ENCODE measurements at regions not wholly inside any gene's neighbourhood (a gene's known extent, or its start where the extent isn't known, plus 50 kb on each side); places are given as distances from the start of the nearest gene placed in this dataset.

DNA sequence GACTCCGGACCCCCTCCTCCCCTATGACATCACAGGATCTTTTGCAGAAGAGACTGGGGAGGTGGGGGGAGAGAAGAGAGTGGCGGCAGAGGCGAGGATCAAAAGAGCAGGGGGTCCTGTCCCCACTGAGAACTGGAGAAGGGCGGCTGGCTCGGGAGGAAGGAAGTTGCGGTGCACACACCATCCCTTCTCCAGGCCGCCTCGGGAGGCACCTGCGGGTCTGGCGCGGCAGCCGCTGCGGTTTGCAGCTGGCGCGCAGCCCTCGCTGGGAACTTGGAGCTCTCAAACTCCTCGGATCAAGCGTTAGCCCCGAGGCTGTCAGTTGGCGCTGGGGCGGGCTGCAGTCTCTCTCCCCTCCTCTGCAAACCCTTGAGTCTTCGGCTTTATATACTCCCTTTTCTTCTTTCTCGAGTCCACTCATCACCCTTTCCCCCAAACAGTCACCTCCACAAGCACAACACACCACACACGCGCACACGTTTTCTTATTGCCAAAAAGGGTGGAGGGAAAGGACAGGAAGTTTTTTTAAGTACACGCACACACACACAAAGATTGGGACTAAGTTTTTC lies 180.7 kb downstream of the TBXT start (continued):
- TF ChIP-seq, protein P1, sequence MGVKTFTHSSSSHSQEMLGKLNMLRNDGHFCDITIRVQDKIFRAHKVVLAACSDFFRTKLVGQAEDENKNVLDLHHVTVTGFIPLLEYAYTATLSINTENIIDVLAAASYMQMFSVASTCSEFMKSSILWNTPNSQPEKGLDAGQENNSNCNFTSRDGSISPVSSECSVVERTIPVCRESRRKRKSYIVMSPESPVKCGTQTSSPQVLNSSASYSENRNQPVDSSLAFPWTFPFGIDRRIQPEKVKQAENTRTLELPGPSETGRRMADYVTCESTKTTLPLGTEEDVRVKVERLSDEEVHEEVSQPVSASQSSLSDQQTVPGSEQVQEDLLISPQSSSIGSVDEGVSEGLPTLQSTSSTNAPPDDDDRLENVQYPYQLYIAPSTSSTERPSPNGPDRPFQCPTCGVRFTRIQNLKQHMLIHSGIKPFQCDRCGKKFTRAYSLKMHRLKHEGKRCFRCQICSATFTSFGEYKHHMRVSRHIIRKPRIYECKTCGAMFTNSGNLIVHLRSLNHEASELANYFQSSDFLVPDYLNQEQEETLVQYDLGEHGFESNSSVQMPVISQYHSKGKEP (tag by site-specific recombination; IDR thresholded peaks at IDR 0.05), result peak; percentile 7; the same call in 1 of the 2 replicates
- no peak for TF ChIP-seq ZNF184 (tag by site-specific recombination; IDR thresholded peaks at IDR 0.05)
- no peak for TF ChIP-seq ZNF292 (tag by site-specific recombination; IDR thresholded peaks at IDR 0.05; ENCODE audit: borderline replicate concordance, low read depth)
- no peak for TF ChIP-seq ZNF221 (tag by site-specific recombination; IDR thresholded peaks at IDR 0.05; ENCODE audit: borderline replicate concordance)
- peak; percentile 86 for TF ChIP-seq ZNF629 (tag by site-specific recombination; IDR thresholded peaks at IDR 0.05)
- peak; percentile 58 for TF ChIP-seq ZEB2 (tag by site-specific recombination; IDR thresholded peaks at IDR 0.05)
- peak; percentile 92 for TF ChIP-seq WT1 (tag by site-specific recombination; IDR thresholded peaks at IDR 0.05)
- TF ChIP-seq ZNF133 (tag by site-specific recombination; IDR thresholded peaks at IDR 0.05), result no peak
- TF ChIP-seq ZFP41 (tag by site-specific recombination; IDR thresholded peaks at IDR 0.05; ENCODE audit: borderline replicate concordance), result no peak
- TF ChIP-seq ZNF473 (tag by site-specific recombination; IDR thresholded peaks at IDR 0.05), result no peak
- TF ChIP-seq, protein P2, sequence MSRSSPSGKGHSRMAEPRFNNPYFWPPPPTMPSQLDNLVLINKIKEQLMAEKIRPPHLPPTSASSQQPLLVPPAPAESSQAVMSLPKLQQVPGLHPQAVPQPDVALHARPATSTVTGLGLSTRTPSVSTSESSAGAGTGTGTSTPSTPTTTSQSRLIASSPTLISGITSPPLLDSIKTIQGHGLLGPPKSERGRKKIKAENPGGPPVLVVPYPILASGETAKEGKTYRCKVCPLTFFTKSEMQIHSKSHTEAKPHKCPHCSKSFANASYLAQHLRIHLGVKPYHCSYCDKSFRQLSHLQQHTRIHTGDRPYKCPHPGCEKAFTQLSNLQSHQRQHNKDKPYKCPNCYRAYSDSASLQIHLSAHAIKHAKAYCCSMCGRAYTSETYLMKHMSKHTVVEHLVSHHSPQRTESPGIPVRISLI (tag by site-specific recombination; IDR thresholded peaks at IDR 0.05), result no peak; the same call in 1 of the 2 replicates
- TF ChIP-seq GLI2 (tag by site-specific recombination; IDR thresholded peaks at IDR 0.05; ENCODE audit: borderline replicate concordance, low read depth), result no peak
- peak; percentile 63 for TF ChIP-seq ZBTB17 (tag by site-specific recombination; IDR thresholded peaks at IDR 0.05)
- TF ChIP-seq SP2 (tag by site-specific recombination; IDR thresholded peaks at IDR 0.05), result peak; percentile 40
- TF ChIP-seq, protein P3, sequence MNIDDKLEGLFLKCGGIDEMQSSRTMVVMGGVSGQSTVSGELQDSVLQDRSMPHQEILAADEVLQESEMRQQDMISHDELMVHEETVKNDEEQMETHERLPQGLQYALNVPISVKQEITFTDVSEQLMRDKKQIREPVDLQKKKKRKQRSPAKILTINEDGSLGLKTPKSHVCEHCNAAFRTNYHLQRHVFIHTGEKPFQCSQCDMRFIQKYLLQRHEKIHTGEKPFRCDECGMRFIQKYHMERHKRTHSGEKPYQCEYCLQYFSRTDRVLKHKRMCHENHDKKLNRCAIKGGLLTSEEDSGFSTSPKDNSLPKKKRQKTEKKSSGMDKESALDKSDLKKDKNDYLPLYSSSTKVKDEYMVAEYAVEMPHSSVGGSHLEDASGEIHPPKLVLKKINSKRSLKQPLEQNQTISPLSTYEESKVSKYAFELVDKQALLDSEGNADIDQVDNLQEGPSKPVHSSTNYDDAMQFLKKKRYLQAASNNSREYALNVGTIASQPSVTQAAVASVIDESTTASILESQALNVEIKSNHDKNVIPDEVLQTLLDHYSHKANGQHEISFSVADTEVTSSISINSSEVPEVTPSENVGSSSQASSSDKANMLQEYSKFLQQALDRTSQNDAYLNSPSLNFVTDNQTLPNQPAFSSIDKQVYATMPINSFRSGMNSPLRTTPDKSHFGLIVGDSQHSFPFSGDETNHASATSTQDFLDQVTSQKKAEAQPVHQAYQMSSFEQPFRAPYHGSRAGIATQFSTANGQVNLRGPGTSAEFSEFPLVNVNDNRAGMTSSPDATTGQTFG (tag by site-specific recombination; IDR thresholded peaks at IDR 0.05; ENCODE audit: borderline replicate concordance), result no peak
- TF ChIP-seq, protein P4, sequence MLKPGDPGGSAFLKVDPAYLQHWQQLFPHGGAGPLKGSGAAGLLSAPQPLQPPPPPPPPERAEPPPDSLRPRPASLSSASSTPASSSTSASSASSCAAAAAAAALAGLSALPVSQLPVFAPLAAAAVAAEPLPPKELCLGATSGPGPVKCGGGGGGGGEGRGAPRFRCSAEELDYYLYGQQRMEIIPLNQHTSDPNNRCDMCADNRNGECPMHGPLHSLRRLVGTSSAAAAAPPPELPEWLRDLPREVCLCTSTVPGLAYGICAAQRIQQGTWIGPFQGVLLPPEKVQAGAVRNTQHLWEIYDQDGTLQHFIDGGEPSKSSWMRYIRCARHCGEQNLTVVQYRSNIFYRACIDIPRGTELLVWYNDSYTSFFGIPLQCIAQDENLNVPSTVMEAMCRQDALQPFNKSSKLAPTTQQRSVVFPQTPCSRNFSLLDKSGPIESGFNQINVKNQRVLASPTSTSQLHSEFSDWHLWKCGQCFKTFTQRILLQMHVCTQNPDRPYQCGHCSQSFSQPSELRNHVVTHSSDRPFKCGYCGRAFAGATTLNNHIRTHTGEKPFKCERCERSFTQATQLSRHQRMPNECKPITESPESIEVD (tag by site-specific recombination; IDR thresholded peaks at IDR 0.05), result no peak
- no peak for TF ChIP-seq HOXC10 (CRISPR knock-in tag; IDR thresholded peaks at IDR 0.05)
- TF ChIP-seq, protein P5, sequence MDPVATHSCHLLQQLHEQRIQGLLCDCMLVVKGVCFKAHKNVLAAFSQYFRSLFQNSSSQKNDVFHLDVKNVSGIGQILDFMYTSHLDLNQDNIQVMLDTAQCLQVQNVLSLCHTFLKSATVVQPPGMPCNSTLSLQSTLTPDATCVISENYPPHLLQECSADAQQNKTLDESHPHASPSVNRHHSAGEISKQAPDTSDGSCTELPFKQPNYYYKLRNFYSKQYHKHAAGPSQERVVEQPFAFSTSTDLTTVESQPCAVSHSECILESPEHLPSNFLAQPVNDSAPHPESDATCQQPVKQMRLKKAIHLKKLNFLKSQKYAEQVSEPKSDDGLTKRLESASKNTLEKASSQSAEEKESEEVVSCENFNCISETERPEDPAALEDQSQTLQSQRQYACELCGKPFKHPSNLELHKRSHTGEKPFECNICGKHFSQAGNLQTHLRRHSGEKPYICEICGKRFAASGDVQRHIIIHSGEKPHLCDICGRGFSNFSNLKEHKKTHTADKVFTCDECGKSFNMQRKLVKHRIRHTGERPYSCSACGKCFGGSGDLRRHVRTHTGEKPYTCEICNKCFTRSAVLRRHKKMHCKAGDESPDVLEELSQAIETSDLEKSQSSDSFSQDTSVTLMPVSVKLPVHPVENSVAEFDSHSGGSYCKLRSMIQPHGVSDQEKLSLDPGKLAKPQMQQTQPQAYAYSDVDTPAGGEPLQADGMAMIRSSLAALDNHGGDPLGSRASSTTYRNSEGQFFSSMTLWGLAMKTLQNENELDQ (tag by site-specific recombination; IDR thresholded peaks at IDR 0.05; ENCODE audit: low read depth), result no peak
- TF ChIP-seq KLF8 (tag by site-specific recombination; IDR thresholded peaks at IDR 0.05), result 0 out of 2 replicates have a peak, but pooled peaks have one; percentile 23
- TF ChIP-seq FEZF1 (tag by site-specific recombination; IDR thresholded peaks at IDR 0.05), result no peak
- no peak for TF ChIP-seq ZNF10 (tag by site-specific recombination; IDR thresholded peaks at IDR 0.05)
- TF ChIP-seq, protein P6, sequence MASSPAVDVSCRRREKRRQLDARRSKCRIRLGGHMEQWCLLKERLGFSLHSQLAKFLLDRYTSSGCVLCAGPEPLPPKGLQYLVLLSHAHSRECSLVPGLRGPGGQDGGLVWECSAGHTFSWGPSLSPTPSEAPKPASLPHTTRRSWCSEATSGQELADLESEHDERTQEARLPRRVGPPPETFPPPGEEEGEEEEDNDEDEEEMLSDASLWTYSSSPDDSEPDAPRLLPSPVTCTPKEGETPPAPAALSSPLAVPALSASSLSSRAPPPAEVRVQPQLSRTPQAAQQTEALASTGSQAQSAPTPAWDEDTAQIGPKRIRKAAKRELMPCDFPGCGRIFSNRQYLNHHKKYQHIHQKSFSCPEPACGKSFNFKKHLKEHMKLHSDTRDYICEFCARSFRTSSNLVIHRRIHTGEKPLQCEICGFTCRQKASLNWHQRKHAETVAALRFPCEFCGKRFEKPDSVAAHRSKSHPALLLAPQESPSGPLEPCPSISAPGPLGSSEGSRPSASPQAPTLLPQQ (tag by site-specific recombination; IDR thresholded peaks at IDR 0.05), result no peak; the same call in 1 of the 2 replicates
- TF ChIP-seq, protein P7, sequence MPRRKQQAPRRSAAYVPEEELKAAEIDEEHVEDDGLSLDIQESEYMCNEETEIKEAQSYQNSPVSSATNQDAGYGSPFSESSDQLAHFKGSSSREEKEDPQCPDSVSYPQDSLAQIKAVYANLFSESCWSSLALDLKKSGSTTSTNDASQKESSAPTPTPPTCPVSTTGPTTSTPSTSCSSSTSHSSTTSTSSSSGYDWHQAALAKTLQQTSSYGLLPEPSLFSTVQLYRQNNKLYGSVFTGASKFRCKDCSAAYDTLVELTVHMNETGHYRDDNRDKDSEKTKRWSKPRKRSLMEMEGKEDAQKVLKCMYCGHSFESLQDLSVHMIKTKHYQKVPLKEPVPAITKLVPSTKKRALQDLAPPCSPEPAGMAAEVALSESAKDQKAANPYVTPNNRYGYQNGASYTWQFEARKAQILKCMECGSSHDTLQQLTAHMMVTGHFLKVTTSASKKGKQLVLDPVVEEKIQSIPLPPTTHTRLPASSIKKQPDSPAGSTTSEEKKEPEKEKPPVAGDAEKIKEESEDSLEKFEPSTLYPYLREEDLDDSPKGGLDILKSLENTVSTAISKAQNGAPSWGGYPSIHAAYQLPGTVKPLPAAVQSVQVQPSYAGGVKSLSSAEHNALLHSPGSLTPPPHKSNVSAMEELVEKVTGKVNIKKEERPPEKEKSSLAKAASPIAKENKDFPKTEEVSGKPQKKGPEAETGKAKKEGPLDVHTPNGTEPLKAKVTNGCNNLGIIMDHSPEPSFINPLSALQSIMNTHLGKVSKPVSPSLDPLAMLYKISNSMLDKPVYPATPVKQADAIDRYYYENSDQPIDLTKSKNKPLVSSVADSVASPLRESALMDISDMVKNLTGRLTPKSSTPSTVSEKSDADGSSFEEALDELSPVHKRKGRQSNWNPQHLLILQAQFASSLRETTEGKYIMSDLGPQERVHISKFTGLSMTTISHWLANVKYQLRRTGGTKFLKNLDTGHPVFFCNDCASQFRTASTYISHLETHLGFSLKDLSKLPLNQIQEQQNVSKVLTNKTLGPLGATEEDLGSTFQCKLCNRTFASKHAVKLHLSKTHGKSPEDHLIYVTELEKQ (tag by site-specific recombination; IDR thresholded peaks at IDR 0.05; ENCODE audit: borderline replicate concordance), result no peak
- no peak for TF ChIP-seq OVOL3 (tag by site-specific recombination; IDR thresholded peaks at IDR 0.05)
- TF ChIP-seq ZFHX2 (tag by site-specific recombination; conservative IDR thresholded peaks at IDR 0.05), result 0 out of 2 replicates have a peak, but pooled peaks have one; percentile 5

Data from HEK293 (cell line).